Brain microvascular endothelial cell (primary cell): ENCODE measurements at regions not wholly inside any gene's neighbourhood (a gene's known extent, or its start where the extent isn't known, plus 50 kb on each side); places are given as distances from the start of the nearest gene placed in this dataset.

Experiments
- DNase-seq: peaks from one replicate; pipeline ENCODE4 v3.0.0-alpha.2; 2020
- H3K27ac ChIP-seq: fragments of 250-450 bp; sonication (Bioruptor Pico); 2 replicates; pipeline ENCODE4 v1.5.1; 2020; ENCODE audit warnings: mild to moderate bottlenecking, moderate library complexity
- H3K27me3 ChIP-seq: fragments of 250-450 bp; sonication (Bioruptor Pico); replicated peaks from 2 replicates; pipeline ENCODE4 v1.5.1; 2020; ENCODE audit warnings: mild to moderate bottlenecking
- H3K36me3 ChIP-seq: fragments of 250-450 bp; sonication (Bioruptor Pico); replicated peaks from 2 replicates; pipeline ENCODE4 v1.5.1; 2020; ENCODE audit warnings: mild to moderate bottlenecking
- H3K4me3 ChIP-seq: 2 replicates; pipeline ENCODE4 v1.5.1; 2011; ENCODE audit warnings: low read depth, mild to moderate bottlenecking, control low read depth, low read length, moderate library complexity
- CTCF ChIP-seq: IDR thresholded peaks from 2 replicates; pipeline ENCODE4 v1.5.1; 2011; ENCODE audit warnings: low read depth, mild to moderate bottlenecking, moderate library complexity, low read length, control low read depth, inconsistent platforms; ENCODE audit errors: missing control alignments
- in situ Hi-C: cut with HindIII; loops from 2 replicates; pipeline ENCODE4 v1.10.0; 2017; ENCODE audit warnings: low sequenced_read_pairs, low pct_ligation_motif_present

- no peak for DNase-seq
- Histone ChIP-seq H3K27me3 (no peaks in the 10 kb centered on the region), H3K36me3 (no peaks in the 10 kb centered on the region), H3K27ac (no peak overlapping the region), H3K4me3 (no peak overlapping the region)
- TF ChIP-seq CTCF, result no peak
- in situ Hi-C loops, result no loop called here
Observed at GRCh38 chr4:15340332-15340731, 87.5 kb upstream of the C1QTNF7 start.

GRCh38 chr4:15340902-15341732, 86.7 kb upstream of the C1QTNF7 start:
- H3K4me3 ChIP-seq, result no peak overlapping the region
- no peak for DNase-seq
- no peak overlapping the region for H3K27ac ChIP-seq
- H3K27me3 ChIP-seq, result no peaks in the 10 kb centered on the region
- in situ Hi-C loops, result no loop called here
- no peak for TF ChIP-seq CTCF
- H3K36me3 ChIP-seq, result no peaks in the 10 kb centered on the region

GRCh38 chr4:15341733-15342300, 86.0 kb upstream of the C1QTNF7 start:
- no peak for TF ChIP-seq CTCF

GRCh38 chr4:15343000-15343399, 84.8 kb upstream of the C1QTNF7 start:
- no peak overlapping the region for H3K4me3 ChIP-seq
- no peak overlapping the region for H3K27ac ChIP-seq
- in situ Hi-C loops, result no loop called here
- TF ChIP-seq CTCF, result no peak
- H3K27me3 ChIP-seq, result no peaks in the 10 kb centered on the region
- DNase-seq, result no peak
- H3K36me3 ChIP-seq, result no peaks in the 10 kb centered on the region

More at GRCh38 chr4:15341733-15342300, 86.0 kb upstream of the C1QTNF7 start:
- Histone ChIP-seq H3K27ac (no peak overlapping the region), H3K36me3 (no peaks in the 10 kb centered on the region), H3K27me3 (no peaks in the 10 kb centered on the region), H3K4me3 (no peak overlapping the region)
- no peak for DNase-seq
- in situ Hi-C loops, result no loop called here

- TF ChIP-seq CTCF, result no peak
- no peaks in the 10 kb centered on the region for H3K27me3 ChIP-seq
- H3K27ac ChIP-seq, result no peak overlapping the region
- no peak overlapping the region for H3K4me3 ChIP-seq
- H3K36me3 ChIP-seq, result no peaks in the 10 kb centered on the region
- in situ Hi-C loops, result no loop called here
- DNase-seq, result no peak
Observed at GRCh38 chr4:15343581-15343980, 84.3 kb upstream of the C1QTNF7 start.

GRCh38 chr4:15344041-15344440, 83.8 kb upstream of the C1QTNF7 start:
- peak; percentile 12 for DNase-seq
- no peaks in the 10 kb centered on the region for H3K27me3 ChIP-seq
- in situ Hi-C loops, result no loop called here
- no peak for TF ChIP-seq CTCF
- H3K4me3 ChIP-seq, result no peak overlapping the region
- no peaks in the 10 kb centered on the region for H3K36me3 ChIP-seq
- H3K27ac ChIP-seq, result no peak overlapping the region
